Gastrocnemius medialis (tissue), 4 donors: ENCODE measurements at regions not wholly inside any gene's neighbourhood (a gene's known extent, or its start where the extent isn't known, plus 50 kb on each side); places are given as distances from the start of the nearest gene placed in this dataset.

Experiments used
- CTCF ChIP-seq, 5 experiments: fragments of 450-650 bp in 3 of 5; fragments of 200-600 bp in 2 of 5; sonication (generic) in 2 of 5; IDR thresholded peaks in 4 of 5; conservative IDR thresholded peaks in 1 of 5; 1 replicate in 4 of 5; 2 replicates in 1 of 5; pipeline ENCODE4 v1.5.1; 2016 to 2019; ENCODE audit warnings: antibody characterized with exemption in 5 of 5, mild to moderate bottlenecking in 3 of 5, moderate library complexity in 3 of 5
- POLR2A ChIP-seq, 2 donors: fragments of 450-650 bp; IDR thresholded peaks; one replicate each; pipeline ENCODE4 v1.6.1; 2017; ENCODE audit warnings: antibody characterized with exemption in 2 of 2, mild to moderate bottlenecking in 2 of 2, moderate library complexity in 2 of 2

- TF ChIP-seq CTCF (IDR thresholded peaks at IDR 0.05 in 4 of 5, conservative IDR thresholded peaks at IDR 0.05 in 1 of 5) (no peak), POLR2A (IDR thresholded peaks at IDR 0.05) (no peak)
Observed at GRCh38 chr16:54720259-54720658, 210.4 kb upstream of the IRX5 start.
